ENCODE measurements at regions not wholly inside any gene's neighbourhood (a gene's known extent, or its start where the extent isn't known, plus 50 kb on each side); places are given as distances from the start of the nearest gene placed in this dataset.

GRCh38 chr1:8244304-8244703, 73.6 kb upstream of the SLC45A1 start:
- CTCF ChIA-PET, result no interaction called here
- TF ChIP-seq, protein P1, sequence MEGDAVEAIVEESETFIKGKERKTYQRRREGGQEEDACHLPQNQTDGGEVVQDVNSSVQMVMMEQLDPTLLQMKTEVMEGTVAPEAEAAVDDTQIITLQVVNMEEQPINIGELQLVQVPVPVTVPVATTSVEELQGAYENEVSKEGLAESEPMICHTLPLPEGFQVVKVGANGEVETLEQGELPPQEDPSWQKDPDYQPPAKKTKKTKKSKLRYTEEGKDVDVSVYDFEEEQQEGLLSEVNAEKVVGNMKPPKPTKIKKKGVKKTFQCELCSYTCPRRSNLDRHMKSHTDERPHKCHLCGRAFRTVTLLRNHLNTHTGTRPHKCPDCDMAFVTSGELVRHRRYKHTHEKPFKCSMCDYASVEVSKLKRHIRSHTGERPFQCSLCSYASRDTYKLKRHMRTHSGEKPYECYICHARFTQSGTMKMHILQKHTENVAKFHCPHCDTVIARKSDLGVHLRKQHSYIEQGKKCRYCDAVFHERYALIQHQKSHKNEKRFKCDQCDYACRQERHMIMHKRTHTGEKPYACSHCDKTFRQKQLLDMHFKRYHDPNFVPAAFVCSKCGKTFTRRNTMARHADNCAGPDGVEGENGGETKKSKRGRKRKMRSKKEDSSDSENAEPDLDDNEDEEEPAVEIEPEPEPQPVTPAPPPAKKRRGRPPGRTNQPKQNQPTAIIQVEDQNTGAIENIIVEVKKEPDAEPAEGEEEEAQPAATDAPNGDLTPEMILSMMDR (IDR thresholded peaks at IDR 0.05; ENCODE audit: insufficient read depth, low read length, missing control alignments), result no peak

GRCh38 chr1:8242498-8242897, 75.4 kb upstream of the SLC45A1 start:
- TF ChIP-seq, protein P1 (IDR thresholded peaks at IDR 0.05; ENCODE audit: insufficient read depth, low read length, missing control alignments), result no peak
- DNase-seq (ENCODE audit: low read depth, low spot score), result no peak
- POLR2A ChIA-PET, result no interaction called here
- H3K4me3 ChIP-seq (ENCODE audit: low read depth, low read length), result no peak overlapping the region
- CTCF ChIA-PET, result no interaction called here

More at GRCh38 chr1:8244304-8244703, 73.6 kb upstream of the SLC45A1 start:
- no peak for DNase-seq (ENCODE audit: low read depth, low spot score)
- POLR2A ChIA-PET, result no interaction called here
- no peak overlapping the region for H3K4me3 ChIP-seq (ENCODE audit: low read depth, low read length)

GRCh38 chr1:8241417-8242014, 76.4 kb upstream of the SLC45A1 start:
- no peak overlapping the region for H3K4me3 ChIP-seq (ENCODE audit: low read depth, low read length)
- ChIA-PET POLR2A (interaction anchor here (0.7 kb wide), 1 partner anchor 46 kb away, joined by 3 read pairs; no protein-coding TSS in a partner anchor), CTCF (interaction anchor here (1.0 to 1.1 kb wide), 2 partner anchors 9 to 21 kb away, joined by 3 to 4 read pairs; no protein-coding TSS in a partner anchor)
- TF ChIP-seq, protein P1 (IDR thresholded peaks at IDR 0.05; ENCODE audit: insufficient read depth, low read length, missing control alignments), result no peak
- no peak for DNase-seq (ENCODE audit: low read depth, low spot score)

GRCh38 chr1:8239306-8240023, 78.4 kb upstream of the SLC45A1 start:
- ChIA-PET POLR2A (no interaction called here), CTCF (interaction anchor here (0.6 to 2.6 kb wide), 7 partner anchors 9 to 256 kb away, joined by 3 to 10 read pairs (median 3); no protein-coding TSS in a partner anchor)
- TF ChIP-seq, protein P1 (IDR thresholded peaks at IDR 0.05; ENCODE audit: insufficient read depth, low read length, missing control alignments), result no peak
- DNase-seq (ENCODE audit: low read depth, low spot score), result no peak
- no peak overlapping the region for H3K4me3 ChIP-seq (ENCODE audit: low read depth, low read length)

DNA sequence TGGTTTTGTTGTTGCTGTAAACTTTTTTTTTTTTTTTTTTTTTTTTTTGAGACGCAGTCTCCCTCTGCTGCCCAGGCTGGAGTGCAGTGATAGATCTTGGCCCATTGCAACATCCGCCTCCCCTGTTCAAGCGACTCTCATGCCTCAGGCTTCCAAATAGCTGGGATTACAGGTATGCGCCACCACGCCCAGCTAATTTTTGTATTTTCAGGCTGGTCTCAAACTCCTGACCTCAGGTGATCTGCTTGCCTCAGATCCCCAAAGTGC, 78.9 kb upstream of the SLC45A1 start:
- CTCF ChIA-PET, result interaction anchor here (0.6 to 2.6 kb wide), 8 partner anchors 10 to 255 kb away, joined by 3 to 10 read pairs (median 3); no protein-coding TSS in a partner anchor
- POLR2A ChIA-PET, result no interaction called here
- H3K4me3 ChIP-seq (ENCODE audit: low read depth, low read length), result no peak overlapping the region
- TF ChIP-seq, protein P1 (IDR thresholded peaks at IDR 0.05; ENCODE audit: insufficient read depth, low read length, missing control alignments), result peak; percentile 8
- DNase-seq (ENCODE audit: low read depth, low spot score), result no peak
